ENCODE measurements at regions not wholly inside any gene's neighbourhood (a gene's known extent, or its start where the extent isn't known, plus 50 kb on each side); places are given as distances from the start of the nearest gene placed in this dataset.

DNA sequence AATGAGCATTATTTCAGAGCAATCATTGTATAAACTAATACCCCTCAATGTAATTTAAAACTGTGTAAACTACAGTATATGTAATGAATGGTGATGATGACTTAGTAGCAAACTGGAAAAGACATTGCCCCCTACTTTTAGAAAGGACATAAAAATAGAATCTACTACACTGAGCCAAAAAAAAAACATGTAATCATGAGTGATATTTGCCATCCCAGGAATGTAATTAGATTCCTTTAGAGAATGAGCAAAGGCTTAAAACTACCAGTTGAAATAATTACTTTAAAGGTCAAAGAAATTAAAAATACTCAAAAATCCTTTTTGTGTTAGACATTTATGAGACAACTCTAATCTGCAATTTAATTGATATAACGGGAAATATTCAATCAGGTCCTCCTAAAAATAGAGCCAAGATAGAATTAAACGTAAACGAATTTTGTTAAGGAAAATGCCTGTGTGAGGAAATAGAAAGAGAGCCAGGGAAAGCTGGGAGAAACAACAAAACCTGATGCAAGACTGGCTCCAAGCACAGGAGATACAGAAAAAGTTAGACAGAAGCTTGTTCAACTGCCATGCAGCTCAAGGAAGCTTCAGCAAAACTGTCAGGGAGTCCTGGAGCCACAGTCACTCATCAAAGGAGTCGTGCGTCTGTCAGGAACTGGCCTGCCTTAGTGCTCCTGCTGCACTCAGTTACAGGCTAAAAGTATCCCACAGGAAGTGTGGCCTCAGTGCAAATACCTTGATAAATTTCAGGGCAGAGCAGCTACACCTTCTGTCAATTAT lies 655.7 kb upstream of the INTU start:
- TF ChIP-seq, protein P1, sequence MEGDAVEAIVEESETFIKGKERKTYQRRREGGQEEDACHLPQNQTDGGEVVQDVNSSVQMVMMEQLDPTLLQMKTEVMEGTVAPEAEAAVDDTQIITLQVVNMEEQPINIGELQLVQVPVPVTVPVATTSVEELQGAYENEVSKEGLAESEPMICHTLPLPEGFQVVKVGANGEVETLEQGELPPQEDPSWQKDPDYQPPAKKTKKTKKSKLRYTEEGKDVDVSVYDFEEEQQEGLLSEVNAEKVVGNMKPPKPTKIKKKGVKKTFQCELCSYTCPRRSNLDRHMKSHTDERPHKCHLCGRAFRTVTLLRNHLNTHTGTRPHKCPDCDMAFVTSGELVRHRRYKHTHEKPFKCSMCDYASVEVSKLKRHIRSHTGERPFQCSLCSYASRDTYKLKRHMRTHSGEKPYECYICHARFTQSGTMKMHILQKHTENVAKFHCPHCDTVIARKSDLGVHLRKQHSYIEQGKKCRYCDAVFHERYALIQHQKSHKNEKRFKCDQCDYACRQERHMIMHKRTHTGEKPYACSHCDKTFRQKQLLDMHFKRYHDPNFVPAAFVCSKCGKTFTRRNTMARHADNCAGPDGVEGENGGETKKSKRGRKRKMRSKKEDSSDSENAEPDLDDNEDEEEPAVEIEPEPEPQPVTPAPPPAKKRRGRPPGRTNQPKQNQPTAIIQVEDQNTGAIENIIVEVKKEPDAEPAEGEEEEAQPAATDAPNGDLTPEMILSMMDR (IDR thresholded peaks at IDR 0.05; ENCODE audit: insufficient read depth, low read depth, low read length), result no peak
- no peak for DNase-seq (ENCODE audit: low read depth)
- no peak overlapping the region for H3K4me3 ChIP-seq (ENCODE audit: low read depth, low read length)

DNA sequence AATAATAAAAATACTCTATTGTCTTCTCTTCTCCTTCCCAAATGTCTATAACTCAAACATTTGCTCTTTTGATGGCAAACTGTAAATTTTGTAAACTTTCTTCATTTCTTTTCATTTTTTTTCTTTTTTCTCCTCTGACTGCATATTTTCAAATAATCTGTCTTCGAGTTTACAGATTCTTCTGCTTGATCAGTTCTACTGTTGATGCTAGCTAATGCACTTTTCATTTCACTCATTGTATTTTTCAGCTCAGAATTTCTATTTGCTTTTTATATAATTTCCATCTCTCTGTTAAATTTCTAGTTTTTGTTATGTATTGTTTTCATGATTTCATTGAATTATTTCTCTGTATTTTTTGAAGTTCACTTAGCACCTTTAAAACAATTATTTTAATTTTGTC lies 646.8 kb upstream of the INTU start:
- DNase-seq (ENCODE audit: low read depth), result no peak
- TF ChIP-seq, protein P1 (IDR thresholded peaks at IDR 0.05; ENCODE audit: insufficient read depth, low read depth, low read length), result no peak
- H3K4me3 ChIP-seq (ENCODE audit: low read depth, low read length), result no peak overlapping the region

DNA sequence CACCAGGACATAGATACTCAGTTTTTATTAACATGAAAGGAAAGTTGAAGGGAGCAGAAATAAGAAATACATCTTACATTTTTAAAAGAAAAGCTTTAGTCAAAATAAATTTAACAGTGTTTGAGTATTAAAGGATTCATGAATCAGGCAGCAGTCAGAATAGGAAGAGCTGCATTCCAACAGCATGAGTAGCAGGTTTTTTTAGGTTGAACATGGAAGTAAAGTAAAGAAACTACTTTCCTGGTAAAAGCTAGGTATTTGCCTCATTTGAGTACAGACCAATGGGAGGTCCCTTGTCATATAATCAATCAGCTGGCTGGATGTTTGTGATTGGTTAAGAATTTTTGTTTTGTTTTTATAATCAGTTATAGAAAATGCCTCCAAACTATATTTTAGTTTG lies 645.9 kb upstream of the INTU start:
- DNase-seq (ENCODE audit: low read depth), result peak; percentile 24
- TF ChIP-seq, protein P1 (IDR thresholded peaks at IDR 0.05; ENCODE audit: insufficient read depth, low read depth, low read length), result no peak
- no peak overlapping the region for H3K4me3 ChIP-seq (ENCODE audit: low read depth, low read length)

DNA sequence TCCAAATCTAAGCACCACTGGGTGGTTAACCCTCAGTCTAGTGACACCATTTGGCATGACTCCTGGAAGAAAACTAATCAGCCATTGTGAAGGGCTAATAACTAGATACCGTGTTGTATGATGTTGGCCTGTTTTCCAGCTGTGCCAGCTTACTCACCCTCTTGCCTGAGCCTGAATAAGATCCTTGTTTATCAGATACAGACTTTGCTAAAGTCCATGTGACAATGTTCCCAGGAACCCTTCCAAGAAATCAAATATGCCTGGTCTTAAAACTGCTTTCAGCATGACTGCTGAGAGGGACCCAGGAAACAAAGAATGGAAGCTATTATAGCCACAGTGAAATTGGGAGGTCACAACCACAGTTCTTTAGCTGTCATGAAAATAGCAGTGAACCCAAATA lies 640.8 kb upstream of the INTU start:
- DNase-seq (ENCODE audit: low read depth), result no peak
- TF ChIP-seq, protein P1 (IDR thresholded peaks at IDR 0.05; ENCODE audit: insufficient read depth, low read depth, low read length), result no peak
- H3K4me3 ChIP-seq (ENCODE audit: low read depth, low read length), result no peak overlapping the region

DNA sequence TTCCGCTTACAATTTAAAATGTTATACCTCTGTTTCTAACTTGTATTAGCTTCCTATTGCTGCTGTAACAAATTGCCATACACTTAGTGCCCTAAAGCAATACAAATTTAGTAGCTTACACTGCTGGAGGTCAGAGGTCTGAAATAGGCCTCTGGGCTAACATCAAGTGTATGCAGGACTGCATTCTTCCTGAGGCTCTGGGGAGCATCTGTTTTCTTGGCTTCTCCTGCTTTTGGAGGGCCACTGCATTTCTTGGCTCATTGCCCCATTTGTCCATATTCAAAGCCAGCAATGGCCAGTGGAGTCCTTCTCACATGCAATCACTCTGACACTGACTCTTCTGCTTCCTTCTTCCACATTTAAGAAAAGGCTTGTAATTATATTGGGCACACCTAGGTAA lies 639.8 kb upstream of the INTU start:
- TF ChIP-seq, protein P1 (IDR thresholded peaks at IDR 0.05; ENCODE audit: insufficient read depth, low read depth, low read length), result no peak

DNA sequence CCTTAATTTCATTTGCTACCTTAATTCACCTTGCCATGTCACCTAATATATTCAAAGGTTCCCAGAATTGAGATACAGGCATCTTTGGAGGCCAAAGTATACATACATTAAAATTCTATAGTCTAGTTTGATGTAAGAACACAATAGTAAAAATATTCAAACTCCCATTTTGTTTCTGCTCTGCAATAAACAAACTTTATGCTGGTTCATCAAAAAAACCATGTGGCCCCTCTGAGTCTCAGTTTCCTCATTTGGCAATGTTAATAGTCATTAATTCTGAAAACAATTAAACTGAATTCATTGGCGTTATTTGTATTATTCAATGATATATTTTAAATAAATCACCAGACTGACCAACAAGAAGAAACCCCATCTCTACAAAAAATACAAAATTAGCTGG lies 639.4 kb upstream of the INTU start:
- no peak for DNase-seq (ENCODE audit: low read depth)
- H3K4me3 ChIP-seq (ENCODE audit: low read depth, low read length), result no peak overlapping the region
- TF ChIP-seq, protein P1 (IDR thresholded peaks at IDR 0.05; ENCODE audit: insufficient read depth, low read depth, low read length), result no peak

More for the DNA sequence above, 639.8 kb upstream of the INTU start:
- no peak overlapping the region for H3K4me3 ChIP-seq (ENCODE audit: low read depth, low read length)
- DNase-seq (ENCODE audit: low read depth), result no peak

DNA sequence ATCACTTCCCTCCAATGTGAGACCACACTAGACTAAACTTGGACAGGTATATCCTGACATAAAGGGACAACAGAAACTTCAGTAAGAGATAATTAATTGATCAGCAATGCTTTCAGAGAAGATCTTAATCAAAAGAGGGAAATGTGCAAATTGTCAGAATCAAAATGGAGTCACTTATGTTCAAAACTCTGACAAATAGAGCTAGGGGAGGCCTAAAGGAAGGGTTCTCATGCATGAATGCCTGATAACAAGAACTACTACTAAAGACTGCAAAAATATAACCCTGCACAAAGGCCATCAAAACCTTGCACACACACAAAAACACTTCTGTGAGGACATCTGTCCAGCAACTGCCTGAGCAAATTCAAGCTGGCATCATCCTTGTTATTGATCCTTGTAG lies 637.5 kb upstream of the INTU start:
- no peak for DNase-seq (ENCODE audit: low read depth)
- TF ChIP-seq, protein P1 (IDR thresholded peaks at IDR 0.05; ENCODE audit: insufficient read depth, low read depth, low read length), result no peak
- H3K4me3 ChIP-seq (ENCODE audit: low read depth, low read length), result no peak overlapping the region

Measured in fibroblast of villous mesenchyme (primary cell).